Astrocyte (in vitro differentiated cells and primary cell): ENCODE measurements at regions not wholly inside any gene's neighbourhood (a gene's known extent, or its start where the extent isn't known, plus 50 kb on each side); places are given as distances from the start of the nearest gene placed in this dataset.

Experiments
- DNase-seq: peaks from one replicate; pipeline ENCODE4 v3.0.0-alpha.2; 2010; ENCODE audit warnings: low read depth
- FAIRE-seq: peaks from 2 replicates; lab custom pipeline; 2011; peaks lifted over from hg19 to GRCh38; lab: Jason Lieb, UNC
- H2AFZ ChIP-seq: 2 replicates; pipeline ENCODE4 v1.6.0; 2012; ENCODE audit warnings: low read depth, low read length, inconsistent platforms
- H3K27ac ChIP-seq: 2 replicates; pipeline ENCODE4 v1.5.1; 2011; ENCODE audit warnings: low read depth, low read length, inconsistent platforms
- H3K27me3 ChIP-seq: 2 replicates; pipeline ENCODE4 v1.6.0; 2011; ENCODE audit warnings: low read length, inconsistent platforms; ENCODE audit not compliant: insufficient read depth
- H3K36me3 ChIP-seq: 2 replicates; pipeline ENCODE4 v1.5.1; 2011; ENCODE audit warnings: low read length, inconsistent platforms; ENCODE audit not compliant: insufficient read depth
- H3K4me1 ChIP-seq: 2 replicates; pipeline ENCODE4 v1.5.1; 2011; ENCODE audit warnings: low read length, inconsistent platforms; ENCODE audit not compliant: insufficient read depth
- H3K4me2 ChIP-seq: 2 replicates; pipeline ENCODE4 v1.6.0; 2012; ENCODE audit warnings: low read length, inconsistent platforms
- H3K4me3 ChIP-seq: 2 replicates; pipeline ENCODE4 v1.5.1; 2011; ENCODE audit warnings: low read depth, mild to moderate bottlenecking, low read length, inconsistent platforms; ENCODE audit not compliant: insufficient read depth
- H3K79me2 ChIP-seq: 2 replicates; pipeline ENCODE4 v1.6.0; 2012; ENCODE audit warnings: mild to moderate bottlenecking, low read length, inconsistent platforms; ENCODE audit not compliant: insufficient read depth
- H3K9ac ChIP-seq: 2 replicates; pipeline ENCODE4 v1.6.0; 2012; ENCODE audit warnings: mild to moderate bottlenecking, low read length, inconsistent platforms
- H3K9me3 ChIP-seq: 2 replicates; pipeline ENCODE4 v1.5.1; 2012; ENCODE audit warnings: low read depth, mild to moderate bottlenecking, low read length, inconsistent platforms; ENCODE audit not compliant: insufficient read depth
- H4K20me1 ChIP-seq: 2 replicates; pipeline ENCODE4 v1.6.0; 2012; ENCODE audit warnings: low read length, inconsistent platforms; ENCODE audit not compliant: insufficient read depth
- H3K27ac Mint-ChIP-seq: one replicate; pipeline ENCODE4 v1.8.0; 2021; ENCODE audit warnings: mild to moderate bottlenecking, mixed read lengths; ENCODE audit not compliant: unreplicated experiment
- H3K27me3 Mint-ChIP-seq: one replicate; pipeline ENCODE4 v1.8.0; 2021; ENCODE audit warnings: low read depth, mixed read lengths; ENCODE audit not compliant: unreplicated experiment
- H3K36me3 Mint-ChIP-seq: one replicate; pipeline ENCODE4 v1.8.0; 2021; ENCODE audit warnings: low read depth, mixed read lengths; ENCODE audit not compliant: unreplicated experiment
- H3K4me1 Mint-ChIP-seq: one replicate; pipeline ENCODE4 v1.8.0; 2021; ENCODE audit warnings: low read depth, mixed read lengths; ENCODE audit not compliant: unreplicated experiment
- H3K4me3 Mint-ChIP-seq: one replicate; pipeline ENCODE4 v1.8.0; 2021; ENCODE audit warnings: mild to moderate bottlenecking, moderate library complexity, mixed read lengths; ENCODE audit not compliant: unreplicated experiment
- H3K9me3 Mint-ChIP-seq: one replicate; pipeline ENCODE4 v1.8.0; 2021; ENCODE audit warnings: mild to moderate bottlenecking, mixed read lengths; ENCODE audit not compliant: unreplicated experiment
- EZH2 ChIP-seq: IDR thresholded peaks from 2 replicates; pipeline ENCODE4 v1.6.1; 2012; ENCODE audit warnings: mild to moderate bottlenecking, low read length, inconsistent platforms; ENCODE audit not compliant: insufficient read depth
- TF ChIP-seq, protein P1 (sequence below): IDR thresholded peaks from 2 replicates; pipeline ENCODE4 v1.5.1; 2011; ENCODE audit warnings: low read depth, mild to moderate bottlenecking, inconsistent platforms, low read length, moderate library complexity; ENCODE audit not compliant: insufficient read depth

DNA sequence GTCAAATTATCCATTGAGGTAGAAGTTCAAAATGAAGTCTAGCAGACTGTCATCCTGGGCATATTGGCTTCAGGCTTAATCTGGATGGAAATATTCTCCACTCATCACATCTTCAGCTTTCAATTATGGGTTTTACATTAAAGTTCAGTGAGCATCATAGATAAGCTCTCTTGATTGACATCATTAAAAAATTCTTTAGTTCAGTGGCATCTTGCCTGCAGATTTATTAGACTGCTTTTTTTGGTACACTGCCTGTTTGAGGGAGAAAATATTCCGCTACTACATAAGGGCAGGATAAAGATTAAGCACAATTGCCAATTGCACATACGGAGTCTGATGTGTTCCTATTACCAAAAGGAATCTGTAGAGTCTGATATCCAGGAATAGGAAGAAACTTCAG is 2353.8 kb downstream of the MAT2B start:
- TF ChIP-seq, protein P1, sequence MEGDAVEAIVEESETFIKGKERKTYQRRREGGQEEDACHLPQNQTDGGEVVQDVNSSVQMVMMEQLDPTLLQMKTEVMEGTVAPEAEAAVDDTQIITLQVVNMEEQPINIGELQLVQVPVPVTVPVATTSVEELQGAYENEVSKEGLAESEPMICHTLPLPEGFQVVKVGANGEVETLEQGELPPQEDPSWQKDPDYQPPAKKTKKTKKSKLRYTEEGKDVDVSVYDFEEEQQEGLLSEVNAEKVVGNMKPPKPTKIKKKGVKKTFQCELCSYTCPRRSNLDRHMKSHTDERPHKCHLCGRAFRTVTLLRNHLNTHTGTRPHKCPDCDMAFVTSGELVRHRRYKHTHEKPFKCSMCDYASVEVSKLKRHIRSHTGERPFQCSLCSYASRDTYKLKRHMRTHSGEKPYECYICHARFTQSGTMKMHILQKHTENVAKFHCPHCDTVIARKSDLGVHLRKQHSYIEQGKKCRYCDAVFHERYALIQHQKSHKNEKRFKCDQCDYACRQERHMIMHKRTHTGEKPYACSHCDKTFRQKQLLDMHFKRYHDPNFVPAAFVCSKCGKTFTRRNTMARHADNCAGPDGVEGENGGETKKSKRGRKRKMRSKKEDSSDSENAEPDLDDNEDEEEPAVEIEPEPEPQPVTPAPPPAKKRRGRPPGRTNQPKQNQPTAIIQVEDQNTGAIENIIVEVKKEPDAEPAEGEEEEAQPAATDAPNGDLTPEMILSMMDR: no peak
- TF ChIP-seq EZH2: no peak
- H3K4me2 ChIP-seq: no peak overlapping the region
- H2AFZ ChIP-seq: no peak overlapping the region
- FAIRE-seq (no peak), DNase-seq (no peak)
- H3K27ac Mint-ChIP-seq: no peak overlapping the region
- H3K27me3 Mint-ChIP-seq: no peaks in the 10 kb centered on the region
- no peaks in the 10 kb centered on the region for H3K79me2 ChIP-seq
- H3K36me3 ChIP-seq: no peaks in the 10 kb centered on the region
- no peaks in the 10 kb centered on the region for H3K36me3 Mint-ChIP-seq
- H3K4me3 ChIP-seq: no peak overlapping the region
- H3K4me3 Mint-ChIP-seq: no peak overlapping the region
- no peaks in the 10 kb centered on the region for H4K20me1 ChIP-seq
- no peaks in the 10 kb centered on the region for H3K9me3 ChIP-seq
- H3K4me1 ChIP-seq: no peaks in the 10 kb centered on the region
- H3K4me1 Mint-ChIP-seq: no peaks in the 10 kb centered on the region
- no peak overlapping the region for H3K9ac ChIP-seq
- H3K9me3 Mint-ChIP-seq: no peaks in the 10 kb centered on the region
- no peak overlapping the region for H3K27ac ChIP-seq
- H3K27me3 ChIP-seq: no peaks in the 10 kb centered on the region

DNA sequence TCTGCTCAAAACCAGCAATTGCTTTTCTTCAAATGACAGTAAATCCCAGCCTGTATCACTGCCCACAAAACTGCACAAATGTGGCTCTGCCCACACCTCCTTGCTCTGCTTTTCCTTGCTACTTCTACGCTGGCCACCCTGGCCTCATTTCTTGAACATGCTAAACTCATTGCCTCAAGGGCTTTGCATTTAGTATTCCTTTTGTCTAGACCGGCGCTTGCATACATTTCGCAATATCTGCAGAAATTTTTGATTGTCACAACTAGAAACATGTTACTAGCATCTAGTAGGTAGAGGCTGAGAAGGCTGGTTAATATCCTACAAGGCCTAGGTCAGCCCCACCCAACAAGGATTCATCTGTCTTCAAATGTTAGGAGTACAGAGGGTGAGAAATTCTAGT is 2357.8 kb downstream of the MAT2B start:
- no peak overlapping the region for H3K27ac Mint-ChIP-seq
- no peaks in the 10 kb centered on the region for H3K36me3 Mint-ChIP-seq
- no peaks in the 10 kb centered on the region for H4K20me1 ChIP-seq
- H3K79me2 ChIP-seq: no peaks in the 10 kb centered on the region
- H3K4me2 ChIP-seq: no peak overlapping the region
- no peaks in the 10 kb centered on the region for H3K9me3 ChIP-seq
- H3K27ac ChIP-seq: no peak overlapping the region
- H2AFZ ChIP-seq: no peak overlapping the region
- no peaks in the 10 kb centered on the region for H3K9me3 Mint-ChIP-seq
- no peak for DNase-seq
- no peaks in the 10 kb centered on the region for H3K27me3 Mint-ChIP-seq
- no peak overlapping the region for H3K9ac ChIP-seq
- no peak overlapping the region for H3K4me3 ChIP-seq
- H3K36me3 ChIP-seq: no peaks in the 10 kb centered on the region
- no peaks in the 10 kb centered on the region for H3K4me1 Mint-ChIP-seq
- no peaks in the 10 kb centered on the region for H3K27me3 ChIP-seq
- no peak for FAIRE-seq
- TF ChIP-seq, protein P1: no peak
- TF ChIP-seq EZH2: no peak
- H3K4me3 Mint-ChIP-seq: no peak overlapping the region
- H3K4me1 ChIP-seq: no peaks in the 10 kb centered on the region

DNA sequence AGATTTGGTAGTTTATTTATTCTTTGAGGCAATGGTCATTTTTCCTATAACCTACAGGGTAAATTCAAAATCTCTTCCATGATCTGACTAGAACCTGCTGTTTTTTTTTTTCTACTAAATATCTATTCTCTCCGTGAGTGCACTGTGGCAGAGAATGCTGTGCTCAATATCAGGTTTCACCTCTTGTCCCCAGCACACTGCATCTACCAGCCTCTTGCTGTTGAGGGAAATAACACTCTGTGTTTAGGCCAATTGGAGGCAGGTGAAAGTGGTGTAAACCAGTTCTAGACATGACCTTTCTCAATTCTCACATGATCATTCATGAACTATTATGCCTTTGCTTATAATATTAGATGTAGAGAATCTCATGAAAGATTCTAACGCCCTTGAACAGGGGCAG is 2365.9 kb downstream of the MAT2B start:
- Mint-ChIP-seq H3K4me1 (no peaks in the 10 kb centered on the region), H3K9me3 (no peaks in the 10 kb centered on the region), H3K36me3 (no peaks in the 10 kb centered on the region), H3K27ac (no peak overlapping the region), H3K4me3 (no peak overlapping the region), H3K27me3 (no peaks in the 10 kb centered on the region)
- TF ChIP-seq, protein P1: no peak
- TF ChIP-seq EZH2: no peak
- Histone ChIP-seq H3K36me3 (no peaks in the 10 kb centered on the region), H3K9ac (no peak overlapping the region), H3K4me1 (no peaks in the 10 kb centered on the region), H4K20me1 (no peaks in the 10 kb centered on the region), H3K4me3 (no peak overlapping the region), H2AFZ (no peak overlapping the region), H3K9me3 (no peaks in the 10 kb centered on the region), H3K27me3 (no peaks in the 10 kb centered on the region), H3K27ac (no peak overlapping the region), H3K79me2 (no peaks in the 10 kb centered on the region), H3K4me2 (no peak overlapping the region)
- FAIRE-seq (no peak), DNase-seq (no peak)
